BJ (cell line): ENCODE measurements at regions not wholly inside any gene's neighbourhood (a gene's known extent, or its start where the extent isn't known, plus 50 kb on each side); places are given as distances from the start of the nearest gene placed in this dataset.

Experiments used
- CTCF ChIA-PET: fragments of 350-600 bp; formaldehyde crosslinking; extraction: SDS; loops from one replicate; lab custom pipeline; 2021; ENCODE audit warnings: antibody characterized with exemption, inconsistent platforms; lab: Yijun Ruan, JAX
- POLR2A ChIA-PET: fragments of 300-600 bp; sonication (Branson Sonifier 250); formaldehyde crosslinking; extraction: SDS; loops from one replicate; lab custom pipeline; 2021; ENCODE audit warnings: antibody characterized with exemption; lab: Charles Lee
- DNase-seq: peaks from one replicate; pipeline ENCODE4 v3.0.0-alpha.2; 2011; ENCODE audit warnings: low read depth
- H3K27me3 ChIP-seq: 2 replicates; pipeline ENCODE4 v1.6.0; 2011; ENCODE audit warnings: low read length; ENCODE audit not compliant: control insufficient read depth, insufficient read depth
- H3K36me3 ChIP-seq: 2 replicates; pipeline ENCODE4 v1.5.1; 2011; ENCODE audit warnings: low read length; ENCODE audit not compliant: control insufficient read depth, insufficient read depth
- H3K4me3 ChIP-seq: 2 replicates; pipeline ENCODE4 v1.5.1; 2011; ENCODE audit warnings: low read depth, mild to moderate bottlenecking, control low read depth, low read length
- CTCF ChIP-seq: IDR thresholded peaks from 2 replicates; pipeline ENCODE4 v1.5.1; 2011; ENCODE audit warnings: low read depth, mild to moderate bottlenecking, control low read depth, inconsistent platforms, low read length, moderate library complexity; ENCODE audit not compliant: insufficient read depth

GRCh38 chr11:92329646-92330045 is 105.0 kb downstream of the FAT3 start:
- no peak overlapping the region for H3K4me3 ChIP-seq
- no peak for DNase-seq
- no peaks in the 10 kb centered on the region for H3K27me3 ChIP-seq
- H3K36me3 ChIP-seq: no peaks in the 10 kb centered on the region
- CTCF ChIA-PET: interaction anchor here (0.8 to 1.8 kb wide), 3 partner anchors 11 to 67 kb away, joined by 3 to 6 read pairs (median 3); no protein-coding TSS in a partner anchor
- POLR2A ChIA-PET: no interaction called here
- no peak for TF ChIP-seq CTCF

GRCh38 chr11:92330114-92330513 is 105.5 kb downstream of the FAT3 start:
- no peak for DNase-seq

GRCh38 chr11:92332986-92333385 is 108.4 kb downstream of the FAT3 start:
- CTCF ChIA-PET: interaction anchor here (1.0 to 1.4 kb wide), 2 partner anchors 9 to 12 kb away, joined by 3 to 5 read pairs; no protein-coding TSS in a partner anchor
- Histone ChIP-seq H3K27me3 (no peaks in the 10 kb centered on the region), H3K36me3 (no peaks in the 10 kb centered on the region), H3K4me3 (no peak overlapping the region)
- DNase-seq: peak; percentile 41
- TF ChIP-seq CTCF: no peak
- POLR2A ChIA-PET: interaction anchor here (0.6 kb wide), 2 partner anchors 24 to 386 kb away, joined by 3 to 7 read pairs; no protein-coding TSS in a partner anchor

More at GRCh38 chr11:92330114-92330513, 105.5 kb downstream of the FAT3 start:
- CTCF ChIA-PET: interaction anchor here (0.8 to 1.8 kb wide), 3 partner anchors 10 to 67 kb away, joined by 3 to 6 read pairs (median 3); no protein-coding TSS in a partner anchor
- Histone ChIP-seq H3K36me3 (no peaks in the 10 kb centered on the region), H3K27me3 (no peaks in the 10 kb centered on the region), H3K4me3 (no peak overlapping the region)
- POLR2A ChIA-PET: no interaction called here
- no peak for TF ChIP-seq CTCF

GRCh38 chr11:92340839-92341238 is 116.2 kb downstream of the FAT3 start:
- CTCF ChIA-PET: interaction anchor here (0.6 to 1.3 kb wide), 5 partner anchors 9 to 1038 kb away, joined by 3 to 6 read pairs (median 3); no protein-coding TSS in a partner anchor
- peak; percentile 42 for TF ChIP-seq CTCF
- POLR2A ChIA-PET: no interaction called here

GRCh38 chr11:92342034-92342720 is 117.6 kb downstream of the FAT3 start:
- H3K27me3 ChIP-seq: no peaks in the 10 kb centered on the region
- POLR2A ChIA-PET: no interaction called here
- no peak overlapping the region for H3K4me3 ChIP-seq
- TF ChIP-seq CTCF: no peak
- DNase-seq: no peak
- CTCF ChIA-PET: interaction anchor here (0.8 to 1.6 kb wide), 3 partner anchors 12 to 272 kb away, joined by 3 to 4 read pairs (median 3); no protein-coding TSS in a partner anchor
- H3K36me3 ChIP-seq: no peaks in the 10 kb centered on the region

More at GRCh38 chr11:92340839-92341238, 116.2 kb downstream of the FAT3 start:
- no peak overlapping the region for H3K4me3 ChIP-seq
- no peak for DNase-seq
- H3K36me3 ChIP-seq: no peaks in the 10 kb centered on the region
- H3K27me3 ChIP-seq: no peaks in the 10 kb centered on the region
